ENCODE measurements at regions not wholly inside any gene's neighbourhood (a gene's known extent, or its start where the extent isn't known, plus 50 kb on each side); places are given as distances from the start of the nearest gene placed in this dataset.

DNA sequence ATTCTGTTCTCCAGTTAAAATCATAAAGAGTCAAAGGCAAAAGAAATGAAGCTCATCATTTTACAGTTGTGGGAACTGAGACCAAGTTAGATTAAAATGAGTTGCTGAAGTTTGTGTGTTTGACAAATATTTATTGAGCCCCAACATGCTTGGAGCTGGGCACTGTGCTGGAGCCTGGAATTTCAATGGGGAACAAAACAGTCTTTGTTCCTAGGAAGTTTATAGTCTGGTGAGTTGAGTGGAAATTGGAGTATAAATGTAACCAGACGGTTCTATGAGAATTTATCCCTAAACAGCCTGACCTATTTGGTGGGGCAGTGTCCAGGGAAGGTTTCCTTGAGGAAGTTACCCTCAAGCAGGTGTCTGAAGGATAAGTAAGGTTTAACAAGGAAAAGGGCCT, 294.4 kb downstream of the PRDM2 start:
- H4K20me1 ChIP-seq (ENCODE audit: control insufficient read depth, insufficient read depth, low read depth, low read length): no peaks in the 10 kb centered on the region
- no peaks in the 10 kb centered on the region for H3K9me2 ChIP-seq (replicated peaks; ENCODE audit: control insufficient read depth, low read length)
- H3K27me3 ChIP-seq (ENCODE audit: control insufficient read depth, low read length): peaks cover 3% of the 10 kb centered on the region
- no peak for TF ChIP-seq EZH2phosphoT487 (IDR thresholded peaks at IDR 0.05; ENCODE audit: borderline replicate concordance, low read length)
- TF ChIP-seq, protein P1, sequence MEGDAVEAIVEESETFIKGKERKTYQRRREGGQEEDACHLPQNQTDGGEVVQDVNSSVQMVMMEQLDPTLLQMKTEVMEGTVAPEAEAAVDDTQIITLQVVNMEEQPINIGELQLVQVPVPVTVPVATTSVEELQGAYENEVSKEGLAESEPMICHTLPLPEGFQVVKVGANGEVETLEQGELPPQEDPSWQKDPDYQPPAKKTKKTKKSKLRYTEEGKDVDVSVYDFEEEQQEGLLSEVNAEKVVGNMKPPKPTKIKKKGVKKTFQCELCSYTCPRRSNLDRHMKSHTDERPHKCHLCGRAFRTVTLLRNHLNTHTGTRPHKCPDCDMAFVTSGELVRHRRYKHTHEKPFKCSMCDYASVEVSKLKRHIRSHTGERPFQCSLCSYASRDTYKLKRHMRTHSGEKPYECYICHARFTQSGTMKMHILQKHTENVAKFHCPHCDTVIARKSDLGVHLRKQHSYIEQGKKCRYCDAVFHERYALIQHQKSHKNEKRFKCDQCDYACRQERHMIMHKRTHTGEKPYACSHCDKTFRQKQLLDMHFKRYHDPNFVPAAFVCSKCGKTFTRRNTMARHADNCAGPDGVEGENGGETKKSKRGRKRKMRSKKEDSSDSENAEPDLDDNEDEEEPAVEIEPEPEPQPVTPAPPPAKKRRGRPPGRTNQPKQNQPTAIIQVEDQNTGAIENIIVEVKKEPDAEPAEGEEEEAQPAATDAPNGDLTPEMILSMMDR (IDR thresholded peaks at IDR 0.05; ENCODE audit: low read depth, low read length, poor library complexity, severe bottlenecking): no peak
- H3K79me2 ChIP-seq (ENCODE audit: control insufficient read depth, low read length): no peaks in the 10 kb centered on the region
- no peaks in the 10 kb centered on the region for H3F3A ChIP-seq (ENCODE audit: control insufficient read depth, insufficient read depth)
- no peaks in the 10 kb centered on the region for H3K4me1 ChIP-seq (ENCODE audit: control insufficient read depth, low read length)
- no peak overlapping the region for H3K4me3 ChIP-seq (ENCODE audit: low read length)
- no peak overlapping the region for H3K27ac ChIP-seq (ENCODE audit: low read depth, low read length)
- H3K4me2 ChIP-seq (ENCODE audit: low read length): no peak overlapping the region
- H3K36me3 ChIP-seq (ENCODE audit: control insufficient read depth, low read length): no peaks in the 10 kb centered on the region
- H3K9me3 ChIP-seq (ENCODE audit: control insufficient read depth, insufficient read depth, low read length): no peaks in the 10 kb centered on the region

DNA sequence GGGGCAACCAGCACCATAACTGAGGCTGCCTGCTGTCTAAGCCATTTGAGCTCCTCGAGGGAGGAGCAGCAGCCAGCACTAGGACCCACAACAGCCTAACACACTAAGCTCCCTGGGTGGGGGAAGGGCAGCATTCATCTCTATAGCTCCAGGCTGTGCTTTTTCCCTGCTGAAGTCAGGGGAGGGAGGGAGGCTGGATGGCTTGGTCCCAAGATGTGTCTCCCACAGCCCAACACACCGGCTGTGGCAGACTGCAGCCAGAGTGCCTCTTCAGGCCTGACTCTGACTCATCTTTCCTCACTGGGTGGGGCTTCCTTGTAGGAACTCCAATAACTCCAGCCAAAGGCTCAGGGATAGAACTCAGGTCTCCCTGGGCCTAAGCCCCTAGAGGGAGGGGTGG, 296.3 kb downstream of the PRDM2 start:
- no peaks in the 10 kb centered on the region for H3K9me2 ChIP-seq (replicated peaks; ENCODE audit: control insufficient read depth, low read length)
- H3K4me3 ChIP-seq (ENCODE audit: low read length): no peak overlapping the region
- H3K4me1 ChIP-seq (ENCODE audit: control insufficient read depth, low read length): no peaks in the 10 kb centered on the region
- no peak overlapping the region for H3K4me2 ChIP-seq (ENCODE audit: low read length)
- H3K36me3 ChIP-seq (ENCODE audit: control insufficient read depth, low read length): no peaks in the 10 kb centered on the region
- no peaks in the 10 kb centered on the region for H4K20me1 ChIP-seq (ENCODE audit: control insufficient read depth, insufficient read depth, low read depth, low read length)
- H3K9me3 ChIP-seq (ENCODE audit: control insufficient read depth, insufficient read depth, low read length): no peaks in the 10 kb centered on the region
- H3K27me3 ChIP-seq (ENCODE audit: control insufficient read depth, low read length): peaks cover 3% of the 10 kb centered on the region; the same call in 1 of the 2 replicates
- no peaks in the 10 kb centered on the region for H3K79me2 ChIP-seq (ENCODE audit: control insufficient read depth, low read length)
- no peak overlapping the region for H3K27ac ChIP-seq (ENCODE audit: low read depth, low read length)
- no peaks in the 10 kb centered on the region for H3F3A ChIP-seq (ENCODE audit: control insufficient read depth, insufficient read depth)
- TF ChIP-seq, protein P1 (IDR thresholded peaks at IDR 0.05; ENCODE audit: low read depth, low read length, poor library complexity, severe bottlenecking): no peak
- no peak for TF ChIP-seq EZH2phosphoT487 (IDR thresholded peaks at IDR 0.05; ENCODE audit: borderline replicate concordance, low read length)

DNA sequence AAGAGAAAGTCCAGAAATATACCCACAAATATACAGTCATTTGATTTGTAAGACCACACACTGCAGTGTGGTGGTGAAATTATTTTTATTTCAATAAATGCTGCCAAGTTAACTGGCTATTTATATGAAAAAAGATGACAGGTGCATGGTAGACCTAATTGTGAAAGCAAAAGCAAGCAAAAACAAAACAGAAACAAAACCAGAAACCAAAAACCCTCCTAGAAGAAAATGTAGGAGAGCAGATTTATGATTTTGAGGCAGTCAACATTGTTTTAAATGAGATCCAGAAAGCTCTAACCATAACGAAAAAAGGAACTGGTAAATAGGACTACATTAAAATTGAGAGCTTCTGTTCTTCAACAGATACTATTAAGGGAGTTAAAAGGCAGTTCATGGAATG, 303.6 kb downstream of the PRDM2 start:
- Histone ChIP-seq H3K9me2 (replicated peaks; ENCODE audit: control insufficient read depth, low read length) (no peaks in the 10 kb centered on the region), H3K4me2 (ENCODE audit: low read length) (no peak overlapping the region), H3K4me3 (ENCODE audit: low read length) (no peak overlapping the region), H3F3A (ENCODE audit: control insufficient read depth, insufficient read depth) (no peaks in the 10 kb centered on the region), H3K4me1 (ENCODE audit: control insufficient read depth, low read length) (no peaks in the 10 kb centered on the region), H3K27ac (ENCODE audit: low read depth, low read length) (no peak overlapping the region), H4K20me1 (ENCODE audit: control insufficient read depth, insufficient read depth, low read depth, low read length) (no peaks in the 10 kb centered on the region), H3K27me3 (ENCODE audit: control insufficient read depth, low read length) (no peaks in the 10 kb centered on the region), H3K79me2 (ENCODE audit: control insufficient read depth, low read length) (no peaks in the 10 kb centered on the region), H3K9me3 (ENCODE audit: control insufficient read depth, insufficient read depth, low read length) (no peaks in the 10 kb centered on the region), H3K36me3 (ENCODE audit: control insufficient read depth, low read length) (no peaks in the 10 kb centered on the region)
- no peak for TF ChIP-seq EZH2phosphoT487 (IDR thresholded peaks at IDR 0.05; ENCODE audit: borderline replicate concordance, low read length)
- TF ChIP-seq, protein P1 (IDR thresholded peaks at IDR 0.05; ENCODE audit: low read depth, low read length, poor library complexity, severe bottlenecking): no peak

DNA sequence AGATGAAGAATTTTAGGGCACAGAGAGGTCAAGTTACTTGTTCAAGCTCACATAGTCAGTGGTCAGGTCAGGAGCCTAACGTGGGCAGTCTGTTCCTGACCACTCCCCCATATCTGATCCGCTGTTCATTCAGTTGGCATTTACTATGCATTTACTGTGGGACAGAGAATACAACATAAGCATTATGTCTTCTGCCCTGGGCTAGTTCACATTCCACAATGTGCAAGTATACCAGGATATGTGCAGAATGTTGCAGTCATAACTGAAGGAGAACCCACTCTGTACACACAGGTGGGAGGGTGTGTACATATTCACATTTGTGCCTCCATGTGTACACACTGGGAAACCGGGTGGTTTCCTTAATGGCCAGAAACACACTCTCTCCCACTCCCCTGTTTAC, 309.6 kb downstream of the PRDM2 start:
- no peak overlapping the region for H3K4me2 ChIP-seq (ENCODE audit: low read length)
- no peaks in the 10 kb centered on the region for H3K9me2 ChIP-seq (replicated peaks; ENCODE audit: control insufficient read depth, low read length)
- H4K20me1 ChIP-seq (ENCODE audit: control insufficient read depth, insufficient read depth, low read depth, low read length): no peaks in the 10 kb centered on the region
- no peak overlapping the region for H3K4me3 ChIP-seq (ENCODE audit: low read length)
- no peaks in the 10 kb centered on the region for H3K27me3 ChIP-seq (ENCODE audit: control insufficient read depth, low read length)
- H3K36me3 ChIP-seq (ENCODE audit: control insufficient read depth, low read length): no peaks in the 10 kb centered on the region
- H3F3A ChIP-seq (ENCODE audit: control insufficient read depth, insufficient read depth): no peaks in the 10 kb centered on the region
- no peak overlapping the region for H3K27ac ChIP-seq (ENCODE audit: low read depth, low read length)
- H3K79me2 ChIP-seq (ENCODE audit: control insufficient read depth, low read length): no peaks in the 10 kb centered on the region
- TF ChIP-seq EZH2phosphoT487 (IDR thresholded peaks at IDR 0.05; ENCODE audit: borderline replicate concordance, low read length): no peak
- TF ChIP-seq, protein P1 (IDR thresholded peaks at IDR 0.05; ENCODE audit: low read depth, low read length, poor library complexity, severe bottlenecking): no peak
- no peaks in the 10 kb centered on the region for H3K9me3 ChIP-seq (ENCODE audit: control insufficient read depth, insufficient read depth, low read length)
- H3K4me1 ChIP-seq (ENCODE audit: control insufficient read depth, low read length): no peaks in the 10 kb centered on the region

All from DOHH2 (cell line).